Ramos (cell line): ENCODE measurements at regions not wholly inside any gene's neighbourhood (a gene's known extent, or its start where the extent isn't known, plus 50 kb on each side); places are given as distances from the start of the nearest gene placed in this dataset.
"Not testable (repeated sequence)": the region's sequence is repeated elsewhere in the genome, so short reads cannot be mapped to it uniquely, and the experiment has no call there.

Source experiments
- in situ Hi-C: fragments of 300-500 bp; cut with MboI; formaldehyde crosslinking; loops from one replicate; pipeline ENCODE4 v1.14.3; 2022; ENCODE audit warnings: low sequenced_read_pairs; ENCODE audit not compliant: unreplicated experiment

GRCh38 chr14:105900398-105901160 lies 374.2 kb downstream of the TMEM121 start:
- in situ Hi-C loops = no loop called here

DNA sequence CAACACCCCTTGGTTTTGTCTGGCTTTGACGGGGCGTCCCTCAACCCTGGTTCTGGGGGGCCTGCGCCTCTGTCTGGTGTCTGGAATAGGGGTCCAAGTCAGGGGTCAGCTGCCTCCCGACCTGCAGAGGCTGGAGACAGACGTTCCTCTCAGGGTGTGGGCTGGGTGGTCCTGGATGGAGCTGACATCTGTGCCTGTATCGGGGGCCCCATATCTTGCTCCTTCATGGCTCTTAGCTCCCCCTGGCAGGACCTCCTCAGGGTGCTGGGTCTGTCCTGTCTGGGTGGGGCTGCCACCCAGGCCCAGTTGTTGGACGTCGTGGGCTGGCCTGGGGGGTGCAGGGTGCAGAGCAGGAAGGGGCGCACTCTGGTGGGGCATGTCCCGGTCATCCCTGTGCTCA lies 374.8 kb downstream of the TMEM121 start:
- in situ Hi-C loops = no loop called here

GRCh38 chr14:105902131-105902898 lies 375.9 kb downstream of the TMEM121 start:
- in situ Hi-C loops = no loop called here

- in situ Hi-C loops = not testable (repeated sequence)
Observed at GRCh38 chr14:105902899-105903165, 376.4 kb downstream of the TMEM121 start.

DNA sequence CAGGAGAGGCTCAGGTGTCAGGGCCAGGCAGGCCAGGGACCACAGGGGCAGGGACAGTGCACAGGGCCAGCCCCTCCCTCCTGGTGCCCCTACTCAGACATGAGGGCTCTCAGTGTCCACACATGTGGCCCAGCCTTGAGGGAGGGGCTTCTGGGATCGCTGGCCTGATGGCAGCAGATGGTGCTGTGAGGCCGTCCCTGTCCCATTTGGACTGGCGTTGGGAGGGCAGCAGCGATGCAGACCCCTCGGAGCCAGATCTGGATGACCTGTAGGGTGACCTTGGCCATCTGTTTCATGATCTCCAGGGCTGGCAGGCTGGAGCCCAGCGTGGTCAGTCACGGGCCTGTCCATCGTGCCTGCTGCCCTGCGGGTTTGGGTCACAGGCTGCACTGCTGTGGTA lies 377.6 kb downstream of the TMEM121 start:
- in situ Hi-C loops = no loop called here

DNA sequence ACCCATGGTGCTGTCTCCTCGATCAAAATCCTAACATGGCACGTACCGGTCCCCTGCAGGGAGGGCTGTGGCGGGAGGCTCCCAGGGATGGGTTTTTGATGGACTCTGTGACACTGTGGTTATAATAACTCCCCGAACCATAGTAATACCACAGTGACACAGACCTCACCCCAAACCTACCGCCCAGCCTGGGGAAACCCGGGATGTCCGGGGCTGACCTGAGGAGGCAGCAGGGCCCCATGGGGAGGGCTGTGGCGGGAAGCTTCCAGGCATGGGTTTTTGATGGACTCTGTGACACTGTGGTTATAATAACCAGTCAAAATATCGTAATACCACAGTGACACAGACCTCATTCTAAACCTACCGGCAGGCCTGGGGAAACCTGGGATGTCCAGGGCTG lies 378.0 kb downstream of the TMEM121 start:
- in situ Hi-C loops = no loop called here

DNA sequence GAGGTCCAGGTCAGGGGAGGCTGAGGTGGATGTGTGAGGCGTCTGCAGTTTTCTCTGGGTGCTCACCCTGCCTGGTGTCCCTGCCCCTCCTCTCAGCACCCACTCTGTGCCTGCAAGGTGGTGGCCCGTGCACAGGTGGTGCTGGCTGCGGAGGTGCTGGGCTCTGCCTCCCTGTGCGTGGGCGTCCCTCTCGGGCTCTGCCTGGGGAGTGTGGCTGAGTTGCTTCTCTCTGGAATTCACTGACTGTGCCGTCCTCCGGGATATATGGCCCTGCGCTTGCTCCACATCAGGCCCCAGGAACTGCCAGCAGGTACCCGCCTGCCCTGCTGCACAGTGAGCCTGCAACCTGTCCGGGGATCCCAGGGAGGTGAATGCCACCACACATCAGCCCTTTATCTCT lies 379.1 kb downstream of the TMEM121 start:
- in situ Hi-C loops = no loop called here

DNA sequence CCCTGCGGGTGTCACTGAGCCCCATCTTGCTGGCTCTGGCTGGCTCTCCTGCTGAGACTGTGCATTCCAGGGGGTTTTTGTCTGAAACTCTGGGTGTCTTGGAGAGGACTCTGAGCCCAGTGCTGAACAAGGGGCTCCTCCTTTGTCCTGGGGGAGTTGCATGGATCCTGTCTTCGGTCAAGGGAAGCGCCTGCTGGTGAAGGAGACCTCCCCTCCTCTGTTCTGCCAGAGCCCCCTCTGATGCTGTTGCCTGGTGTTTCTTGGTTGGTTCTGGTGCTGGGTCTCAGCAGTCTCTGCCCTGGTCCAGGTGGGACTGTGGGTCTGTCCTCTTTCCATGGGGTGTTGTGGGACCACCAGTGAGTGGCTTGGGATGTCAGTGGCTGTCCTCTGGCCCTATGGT lies 380.9 kb downstream of the TMEM121 start:
- in situ Hi-C loops = no loop called here

DNA sequence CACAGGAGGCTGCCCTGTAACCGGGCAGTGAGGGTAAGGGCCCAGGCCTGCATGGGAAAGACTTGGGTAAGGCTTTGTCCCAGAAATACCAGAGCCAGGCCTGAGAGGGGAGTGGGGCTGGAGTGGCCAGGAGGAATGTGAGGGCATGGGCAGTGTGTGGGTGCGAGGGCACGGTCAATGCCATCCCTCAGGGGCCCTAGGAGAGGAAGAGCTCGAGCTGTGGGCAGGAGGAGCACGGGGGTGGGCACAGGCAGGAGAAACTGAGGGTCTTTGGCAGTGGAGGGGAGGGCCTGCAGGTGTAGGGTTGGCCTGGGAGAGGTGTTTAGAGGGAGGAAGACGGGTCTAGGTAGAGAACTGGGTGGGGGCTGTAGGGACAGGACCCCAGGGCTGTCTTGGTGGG lies 381.6 kb downstream of the TMEM121 start:
- in situ Hi-C loops = no loop called here

GRCh38 chr14:105908481-105908911 lies 382.1 kb downstream of the TMEM121 start:
- in situ Hi-C loops = no loop called here

GRCh38 chr14:105909046-105909827 lies 382.9 kb downstream of the TMEM121 start:
- in situ Hi-C loops = no loop called here

- in situ Hi-C loops = not testable (repeated sequence)
Observed at GRCh38 chr14:105909828-105910120, 383.4 kb downstream of the TMEM121 start.

GRCh38 chr14:105910426-105910825 lies 384.0 kb downstream of the TMEM121 start:
- in situ Hi-C loops = no loop called here

DNA sequence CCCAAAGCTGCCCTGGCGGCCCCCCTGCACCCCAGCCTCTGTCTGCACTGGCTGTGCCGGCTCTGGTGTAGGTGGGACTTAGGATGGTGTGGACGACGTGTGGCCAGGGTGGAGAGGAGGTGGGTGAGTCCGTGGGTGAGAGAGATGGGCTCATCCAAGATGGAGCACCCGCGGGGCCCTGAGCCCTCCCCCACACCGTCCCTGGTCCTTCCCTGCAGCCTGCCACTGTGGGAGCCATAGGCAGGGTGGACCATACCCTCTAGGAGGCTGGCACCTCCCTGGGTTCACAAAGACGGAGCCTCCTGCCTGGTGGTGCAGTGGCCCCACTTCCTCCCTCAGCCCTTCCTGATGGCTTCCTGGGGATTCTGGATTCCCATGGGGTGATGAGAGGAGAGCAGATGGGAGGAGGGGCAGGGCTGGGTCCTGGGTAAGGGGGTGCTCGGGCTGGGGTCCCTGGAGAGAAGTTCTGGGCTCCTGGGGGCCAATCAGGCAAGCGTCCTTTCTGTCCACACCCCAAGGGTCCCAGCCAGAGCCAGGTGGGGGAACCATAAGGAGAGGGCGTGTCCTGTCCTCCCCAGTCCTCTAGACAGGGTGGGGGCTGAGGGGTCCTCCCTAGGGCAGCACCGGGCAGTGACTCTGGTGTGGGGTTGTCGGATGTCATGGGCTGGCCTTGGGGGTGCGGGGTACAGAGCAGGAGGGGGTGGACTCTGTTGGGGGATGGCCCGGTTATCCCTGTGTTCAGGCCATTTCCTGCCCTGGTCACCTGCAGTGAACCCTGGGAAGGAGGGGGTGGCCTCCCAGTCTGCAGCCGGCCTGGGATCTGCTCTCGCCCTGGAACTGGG lies 384.8 kb downstream of the TMEM121 start:
- in situ Hi-C loops = no loop called here

DNA sequence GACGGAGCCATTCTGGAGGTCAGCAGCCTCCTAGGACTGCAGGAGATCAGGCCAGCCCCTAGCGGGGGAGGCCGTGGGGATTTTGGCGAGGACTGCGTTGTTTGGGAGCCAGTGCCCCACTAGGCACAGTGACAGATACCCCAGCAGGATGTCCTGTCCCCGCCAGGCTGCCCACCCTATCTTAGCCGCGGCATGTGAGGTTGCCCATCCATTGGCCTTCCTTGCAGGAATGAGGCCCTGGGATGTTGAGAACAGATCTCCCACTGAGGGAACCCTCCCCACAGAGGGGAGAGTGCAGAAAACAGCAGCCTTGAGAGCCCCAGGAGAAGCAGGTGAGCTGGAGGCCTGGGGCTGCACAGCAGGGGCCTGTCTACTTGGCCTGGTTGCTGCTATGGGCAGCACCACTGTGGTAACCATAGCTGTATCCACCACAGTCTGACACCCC lies 385.5 kb downstream of the TMEM121 start:
- in situ Hi-C loops = not testable (repeated sequence)

- in situ Hi-C loops = no loop called here
Observed at GRCh38 chr14:105912641-105913180, 386.3 kb downstream of the TMEM121 start.

DNA sequence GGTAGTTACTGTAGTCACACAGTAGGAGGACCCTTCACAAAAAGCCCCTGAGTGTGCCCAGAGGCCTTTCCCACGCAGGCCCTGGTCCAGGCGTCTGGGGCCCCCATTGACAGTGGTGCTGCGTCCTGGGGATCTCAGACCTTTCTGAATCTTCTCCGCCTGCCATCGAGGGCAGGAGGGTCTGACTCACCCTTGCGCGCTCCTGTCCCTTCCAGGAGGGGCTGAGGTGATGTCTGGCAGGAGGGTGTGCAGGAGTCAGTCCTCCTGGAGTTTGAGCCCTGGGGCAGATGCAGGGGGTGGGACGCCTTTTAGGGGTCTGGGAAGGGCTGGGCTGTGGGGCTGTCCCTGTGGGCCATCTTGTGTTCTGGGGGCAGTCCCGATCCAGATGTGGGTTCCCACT lies 386.8 kb downstream of the TMEM121 start:
- in situ Hi-C loops = no loop called here

DNA sequence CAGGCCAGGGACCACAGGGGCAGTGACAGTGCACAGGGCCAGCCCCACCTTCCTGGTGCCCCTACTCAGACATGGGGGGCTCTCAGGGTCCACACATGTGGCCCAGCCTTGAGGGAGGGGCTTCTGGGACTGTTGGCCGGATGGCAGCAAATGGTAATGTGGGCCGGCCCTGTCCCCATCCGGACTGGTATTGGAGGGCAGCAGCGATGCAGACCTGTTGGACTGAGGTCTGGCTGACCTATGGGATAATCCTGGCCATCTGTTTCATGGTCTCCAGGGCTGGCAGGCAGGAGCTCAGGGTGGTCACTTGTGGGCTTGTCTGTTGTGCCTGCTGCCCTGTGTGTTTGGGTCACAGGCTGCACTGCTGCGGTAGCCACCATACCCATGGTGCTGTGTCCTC lies 387.5 kb downstream of the TMEM121 start:
- in situ Hi-C loops = no loop called here

DNA sequence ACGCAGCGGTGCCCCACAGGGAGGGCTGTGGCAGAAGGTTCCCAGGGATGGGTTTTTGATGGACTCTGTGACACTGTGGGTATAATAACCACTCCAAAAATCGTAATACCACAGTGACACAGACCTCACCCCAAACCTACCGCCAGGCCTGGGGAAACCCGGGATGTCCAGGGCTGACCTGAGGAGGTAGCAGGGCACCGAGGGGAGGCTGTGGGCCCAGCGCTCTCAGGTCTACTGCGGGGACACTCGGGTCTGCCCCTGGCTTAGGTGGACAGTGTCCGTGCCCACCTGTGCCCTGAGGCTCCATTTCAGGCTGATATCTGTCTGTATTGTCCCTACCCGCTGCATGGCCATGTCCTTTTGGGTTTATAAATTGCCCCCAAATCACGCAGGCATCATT lies 387.9 kb downstream of the TMEM121 start:
- in situ Hi-C loops = not testable (repeated sequence)

GRCh38 chr14:105914738-105915385 lies 388.5 kb downstream of the TMEM121 start:
- in situ Hi-C loops = no loop called here
